Stomach (tissue), 4 donors: ENCODE measurements at regions not wholly inside any gene's neighbourhood (a gene's known extent, or its start where the extent isn't known, plus 50 kb on each side); places are given as distances from the start of the nearest gene placed in this dataset.

ENCODE experiments used
- POLR2AphosphoS5 ChIP-seq, 3 donors: sonication (generic); formaldehyde crosslinking; IDR thresholded peaks; one replicate each; pipeline ENCODE4 v1.6.1; 2016; ENCODE audit warnings: antibody characterized with exemption in 3 of 3
- TF ChIP-seq, protein P1 (sequence below), 7 experiments: fragments of 450-650 bp in 4 of 7; fragments of 200-600 bp in 3 of 7; sonication (generic) in 3 of 7; IDR thresholded peaks; one replicate each; pipeline ENCODE4 v1.5.1; 2016 to 2019; ENCODE audit warnings: antibody characterized with exemption in 7 of 7, control low read depth in 2 of 7, mild to moderate bottlenecking in 1 of 7

DNA sequence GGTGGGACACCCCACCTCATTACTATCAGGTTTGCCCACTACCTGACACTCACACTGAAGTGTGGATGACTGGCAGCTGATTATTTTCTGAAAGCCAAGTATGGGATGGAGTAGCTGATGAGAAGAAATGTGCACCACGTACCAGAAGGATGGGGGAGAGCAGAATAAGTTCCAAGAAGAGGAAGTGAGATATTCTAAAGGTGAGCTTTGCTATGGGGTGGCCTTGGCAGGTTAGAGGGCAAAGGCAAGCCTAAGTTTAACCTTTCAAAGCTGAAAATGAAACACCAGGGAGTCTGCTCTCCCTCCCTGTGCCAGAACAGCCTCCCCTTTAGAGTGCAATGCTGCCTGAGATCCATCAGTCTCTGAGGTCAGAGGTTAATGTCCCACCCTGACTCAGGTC, 196.1 kb upstream of the OSR1 start:
- TF ChIP-seq, protein P1, sequence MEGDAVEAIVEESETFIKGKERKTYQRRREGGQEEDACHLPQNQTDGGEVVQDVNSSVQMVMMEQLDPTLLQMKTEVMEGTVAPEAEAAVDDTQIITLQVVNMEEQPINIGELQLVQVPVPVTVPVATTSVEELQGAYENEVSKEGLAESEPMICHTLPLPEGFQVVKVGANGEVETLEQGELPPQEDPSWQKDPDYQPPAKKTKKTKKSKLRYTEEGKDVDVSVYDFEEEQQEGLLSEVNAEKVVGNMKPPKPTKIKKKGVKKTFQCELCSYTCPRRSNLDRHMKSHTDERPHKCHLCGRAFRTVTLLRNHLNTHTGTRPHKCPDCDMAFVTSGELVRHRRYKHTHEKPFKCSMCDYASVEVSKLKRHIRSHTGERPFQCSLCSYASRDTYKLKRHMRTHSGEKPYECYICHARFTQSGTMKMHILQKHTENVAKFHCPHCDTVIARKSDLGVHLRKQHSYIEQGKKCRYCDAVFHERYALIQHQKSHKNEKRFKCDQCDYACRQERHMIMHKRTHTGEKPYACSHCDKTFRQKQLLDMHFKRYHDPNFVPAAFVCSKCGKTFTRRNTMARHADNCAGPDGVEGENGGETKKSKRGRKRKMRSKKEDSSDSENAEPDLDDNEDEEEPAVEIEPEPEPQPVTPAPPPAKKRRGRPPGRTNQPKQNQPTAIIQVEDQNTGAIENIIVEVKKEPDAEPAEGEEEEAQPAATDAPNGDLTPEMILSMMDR (IDR thresholded peaks at IDR 0.05): no peak
- no peak for TF ChIP-seq POLR2AphosphoS5 (IDR thresholded peaks at IDR 0.05)
